HEK293T (cell line): ENCODE measurements at regions not wholly inside any gene's neighbourhood (a gene's known extent, or its start where the extent isn't known, plus 50 kb on each side); places are given as distances from the start of the nearest gene placed in this dataset.

Source experiments
- CTCF ChIA-PET: fragments of 350-600 bp; formaldehyde crosslinking; extraction: SDS; loops from one replicate; lab custom pipeline; 2021; ENCODE audit warnings: antibody characterized with exemption, inconsistent platforms; lab: Yijun Ruan, JAX
- POLR2A ChIA-PET: fragments of 350-600 bp; formaldehyde crosslinking; extraction: SDS; loops from one replicate; lab custom pipeline; 2020; ENCODE audit warnings: antibody characterized with exemption, inconsistent platforms; lab: Yijun Ruan, JAX
- DNase-seq: peaks from one replicate; pipeline ENCODE4 v3.0.0; 2012; ENCODE audit warnings: mixed read lengths; ENCODE audit errors: extremely low spot score
- ARNT ChIP-seq: fragments of 450-650 bp; IDR thresholded peaks from 2 replicates; pipeline ENCODE4 v1.6.1; 2017; ENCODE audit warnings: mild to moderate bottlenecking
- BHLHE40 ChIP-seq: fragments of 450-650 bp; IDR thresholded peaks from 2 replicates; pipeline ENCODE4 v1.6.1; 2016; ENCODE audit warnings: mild to moderate bottlenecking, moderate library complexity, borderline replicate concordance
- CTBP1 ChIP-seq: fragments of 450-650 bp; IDR thresholded peaks from 2 replicates; pipeline ENCODE4 v1.6.1; 2016; ENCODE audit warnings: borderline replicate concordance
- ELF4 ChIP-seq: fragments of 450-650 bp; IDR thresholded peaks from 2 replicates; pipeline ENCODE4 v1.6.1; 2017; ENCODE audit warnings: antibody characterized with exemption
- FOXA1 ChIP-seq: fragments of 450-650 bp; IDR thresholded peaks from 2 replicates; pipeline ENCODE4 v1.6.1; 2016; ENCODE audit warnings: mild to moderate bottlenecking
- FOXK2 ChIP-seq: fragments of 450-650 bp; IDR thresholded peaks from 2 replicates; pipeline ENCODE4 v1.6.1; 2016; ENCODE audit warnings: mild to moderate bottlenecking
- FOXM1 ChIP-seq: fragments of 450-650 bp; IDR thresholded peaks from 2 replicates; pipeline ENCODE4 v1.6.1; 2017; ENCODE audit warnings: mild to moderate bottlenecking, borderline replicate concordance
- HDGF ChIP-seq: fragments of 450-650 bp; IDR thresholded peaks from 2 replicates; pipeline ENCODE4 v1.6.1; 2017; ENCODE audit warnings: antibody characterized with exemption, borderline replicate concordance
- L3MBTL2 ChIP-seq: fragments of 450-650 bp; conservative IDR thresholded peaks from 2 replicates; pipeline ENCODE4 v1.6.1; 2016; ENCODE audit warnings: mild to moderate bottlenecking
- LEF1 ChIP-seq: fragments of 450-650 bp; IDR thresholded peaks from 2 replicates; pipeline ENCODE4 v1.6.1; 2017; ENCODE audit warnings: mild to moderate bottlenecking, borderline replicate concordance
- NFRKB ChIP-seq: fragments of 450-650 bp; IDR thresholded peaks from 2 replicates; pipeline ENCODE4 v1.6.1; 2016; ENCODE audit warnings: mild to moderate bottlenecking, moderate library complexity
- PKNOX1 ChIP-seq: fragments of 450-650 bp; IDR thresholded peaks from 2 replicates; pipeline ENCODE4 v1.6.1; 2016
- SP1 ChIP-seq: fragments of 450-650 bp; IDR thresholded peaks from 2 replicates; pipeline ENCODE4 v1.6.1; 2017
- SUZ12 ChIP-seq: fragments of 450-650 bp; IDR thresholded peaks from 2 replicates; pipeline ENCODE4 v1.6.1; 2016; ENCODE audit warnings: mild to moderate bottlenecking
- TARDBP ChIP-seq: fragments of 450-650 bp; IDR thresholded peaks from 2 replicates; pipeline ENCODE4 v1.6.1; 2016
- ZNF384 ChIP-seq: fragments of 450-650 bp; IDR thresholded peaks from 2 replicates; pipeline ENCODE4 v1.6.1; 2016

GRCh38 chr12:92558806-92559205, 144.0 kb upstream of the PLEKHG7 start:
- CTCF ChIA-PET = no interaction called here
- no peak for DNase-seq
- TF ChIP-seq SUZ12 (no peak), FOXA1 (no peak), FOXK2 (no peak), SP1 (no peak), L3MBTL2 (no peak), PKNOX1 (no peak), BHLHE40 (no peak), FOXM1 (no peak), ARNT (no peak), TARDBP (no peak), HDGF (no peak)
- POLR2A ChIA-PET = no interaction called here

- ChIA-PET CTCF (no interaction called here), POLR2A (no interaction called here)
- TF ChIP-seq FOXA1 = no peak
- no peak for TF ChIP-seq BHLHE40
- no peak for TF ChIP-seq ZNF384
- no peak for DNase-seq
Observed at GRCh38 chr12:92558215-92558773, 144.5 kb upstream of the PLEKHG7 start.

GRCh38 chr12:92557422-92557724, 145.4 kb upstream of the PLEKHG7 start:
- ChIA-PET POLR2A (interaction anchor here (1.9 kb wide), 1 partner anchor 412 kb away, joined by 5 read pairs; the partner anchor contains the start of gene BTG1), CTCF (interaction anchor here (0.6 kb wide), 1 partner anchor 55 kb away, joined by 3 read pairs; no protein-coding TSS in a partner anchor)
- no peak for TF ChIP-seq NFRKB
- TF ChIP-seq SUZ12 = no peak
- no peak for TF ChIP-seq TARDBP
- TF ChIP-seq CTBP1 = no peak
- no peak for TF ChIP-seq LEF1
- no peak for TF ChIP-seq SP1
- TF ChIP-seq FOXK2 = no peak
- no peak for TF ChIP-seq BHLHE40
- no peak for TF ChIP-seq HDGF
- TF ChIP-seq ZNF384 = no peak
- no peak for TF ChIP-seq ELF4
- no peak for DNase-seq

- DNase-seq = no peak
- ChIA-PET CTCF (interaction anchor here (0.6 kb wide), 1 partner anchor 54 kb away, joined by 3 read pairs; no protein-coding TSS in a partner anchor), POLR2A (interaction anchor here (1.9 kb wide), 1 partner anchor 411 kb away, joined by 5 read pairs; the partner anchor contains the start of gene BTG1)
- TF ChIP-seq ELF4 = no peak
- no peak for TF ChIP-seq BHLHE40
- no peak for TF ChIP-seq HDGF
- TF ChIP-seq ZNF384 = no peak
- no peak for TF ChIP-seq PKNOX1
- no peak for TF ChIP-seq LEF1
- TF ChIP-seq TARDBP = no peak
- no peak for TF ChIP-seq FOXK2
- no peak for TF ChIP-seq NFRKB
Observed at GRCh38 chr12:92556637-92557421, 146.0 kb upstream of the PLEKHG7 start.

GRCh38 chr12:92556141-92556540, 146.6 kb upstream of the PLEKHG7 start:
- CTCF ChIA-PET = no interaction called here
- POLR2A ChIA-PET = interaction anchor here (1.9 kb wide), 1 partner anchor 411 kb away, joined by 5 read pairs; the partner anchor contains the start of gene BTG1
- no peak for DNase-seq
- TF ChIP-seq L3MBTL2 (no peak), ELF4 (no peak), TARDBP (no peak), FOXM1 (no peak), LEF1 (no peak), NFRKB (no peak), SUZ12 (no peak), ARNT (no peak), CTBP1 (no peak), PKNOX1 (no peak), HDGF (no peak), FOXK2 (no peak), BHLHE40 (no peak), ZNF384 (no peak), SP1 (no peak), FOXA1 (no peak)
